ENCODE measurements at regions not wholly inside any gene's neighbourhood (a gene's known extent, or its start where the extent isn't known, plus 50 kb on each side); places are given as distances from the start of the nearest gene placed in this dataset.

DNA sequence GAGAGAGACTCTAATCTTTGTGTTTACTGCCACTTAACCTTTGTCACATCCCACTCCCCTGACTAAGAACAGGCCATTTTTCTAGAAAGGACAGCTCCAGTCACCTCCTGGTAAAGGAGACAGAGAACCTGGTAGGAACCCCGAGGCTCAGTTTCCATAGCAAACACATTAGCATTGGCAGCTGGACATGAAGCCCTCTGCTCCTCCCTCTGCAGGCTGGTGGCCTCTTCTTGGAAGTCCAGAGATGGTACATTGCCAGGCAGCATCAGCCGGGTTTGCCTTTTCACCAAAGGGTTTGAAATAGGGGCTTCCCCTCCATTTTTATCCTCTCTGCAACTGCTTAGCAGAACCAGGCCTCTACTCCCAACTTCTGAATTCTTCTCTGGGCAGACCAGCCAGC, 213.4 kb upstream of the SEMA6D start:
- TF ChIP-seq, protein P1, sequence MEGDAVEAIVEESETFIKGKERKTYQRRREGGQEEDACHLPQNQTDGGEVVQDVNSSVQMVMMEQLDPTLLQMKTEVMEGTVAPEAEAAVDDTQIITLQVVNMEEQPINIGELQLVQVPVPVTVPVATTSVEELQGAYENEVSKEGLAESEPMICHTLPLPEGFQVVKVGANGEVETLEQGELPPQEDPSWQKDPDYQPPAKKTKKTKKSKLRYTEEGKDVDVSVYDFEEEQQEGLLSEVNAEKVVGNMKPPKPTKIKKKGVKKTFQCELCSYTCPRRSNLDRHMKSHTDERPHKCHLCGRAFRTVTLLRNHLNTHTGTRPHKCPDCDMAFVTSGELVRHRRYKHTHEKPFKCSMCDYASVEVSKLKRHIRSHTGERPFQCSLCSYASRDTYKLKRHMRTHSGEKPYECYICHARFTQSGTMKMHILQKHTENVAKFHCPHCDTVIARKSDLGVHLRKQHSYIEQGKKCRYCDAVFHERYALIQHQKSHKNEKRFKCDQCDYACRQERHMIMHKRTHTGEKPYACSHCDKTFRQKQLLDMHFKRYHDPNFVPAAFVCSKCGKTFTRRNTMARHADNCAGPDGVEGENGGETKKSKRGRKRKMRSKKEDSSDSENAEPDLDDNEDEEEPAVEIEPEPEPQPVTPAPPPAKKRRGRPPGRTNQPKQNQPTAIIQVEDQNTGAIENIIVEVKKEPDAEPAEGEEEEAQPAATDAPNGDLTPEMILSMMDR (IDR thresholded peaks at IDR 0.05 in 2 of 3, conservative IDR thresholded peaks at IDR 0.05 in 1 of 3; ENCODE audit: borderline replicate concordance in 1 of 3, insufficient read depth in 1 of 3, low read depth in 2 of 3, low read length in 2 of 3): no peak
- TF ChIP-seq SIN3A (IDR thresholded peaks at IDR 0.05; ENCODE audit: low read depth) (no peak), POLR2A (IDR thresholded peaks at IDR 0.05; ENCODE audit: borderline replicate concordance, extremely low read depth, insufficient read depth, insufficient read length) (no peak), EZH2 (IDR thresholded peaks at IDR 0.05) (no peak), EZH2phosphoT487 (IDR thresholded peaks at IDR 0.05; ENCODE audit: borderline replicate concordance) (no peak)

All from HCT116 (cell line).